HUDEP-2 (cell line): ENCODE measurements at regions not wholly inside any gene's neighbourhood (a gene's known extent, or its start where the extent isn't known, plus 50 kb on each side); places are given as distances from the start of the nearest gene placed in this dataset.
"Not testable (repeated sequence)": the region's sequence is repeated elsewhere in the genome, so short reads cannot be mapped to it uniquely, and the experiment has no call there.

ENCODE experiments used
- DNase-seq, 76 experiments: peaks; one replicate each; lab custom pipeline; 2025; ENCODE audit not compliant: unreplicated experiment in 76 of 76; lab: John Stamatoyannopoulos, UW

GRCh38 chr7:82501346-82501745 is 57.8 kb upstream of the CACNA2D1 start:
- DNase-seq = no peak

GRCh38 chr7:82499546-82499945 is 56.0 kb upstream of the CACNA2D1 start:
- not testable (repeated sequence) for DNase-seq

- DNase-seq = no peak
These were observed 50.8 kb upstream of the CACNA2D1 start for GRCh38 chr7:82494420-82494819.
